Testis (tissue), 2 donors: ENCODE measurements at regions not wholly inside any gene's neighbourhood (a gene's known extent, or its start where the extent isn't known, plus 50 kb on each side); places are given as distances from the start of the nearest gene placed in this dataset.

Source experiments
- DNase-seq: peaks from one replicate; pipeline ENCODE4 v3.0.0-alpha.2; 2019
- H3K27ac ChIP-seq, 2 donors: fragments of 200-600 bp; sonication (generic); one replicate each; pipeline ENCODE4 v1.5.1; 2019
- H3K27me3 ChIP-seq: fragments of 200-600 bp; sonication (generic); one replicate; pipeline ENCODE4 v1.5.1; 2019
- H3K36me3 ChIP-seq: fragments of 200-600 bp; sonication (generic); one replicate; pipeline ENCODE4 v1.5.1; 2017; ENCODE audit warnings: low read depth; ENCODE audit errors: missing control alignments
- H3K4me1 ChIP-seq: fragments of 200-600 bp; sonication (generic); one replicate; pipeline ENCODE4 v1.5.1; 2019
- H3K4me3 ChIP-seq, 2 donors: fragments of 200-600 bp; sonication (generic); one replicate each; pipeline ENCODE4 v1.5.1; 2017 to 2019
- H3K9me3 ChIP-seq: fragments of 200-600 bp; sonication (generic); one replicate; pipeline ENCODE4 v1.5.1; 2017
- POLR2A ChIP-seq: fragments of 450-650 bp; IDR thresholded peaks from one replicate; pipeline ENCODE4 v1.6.1; 2017; ENCODE audit warnings: antibody characterized with exemption, mild to moderate bottlenecking, moderate library complexity
- WGBS, 2 donors: methylation state at CpG; one replicate each; pipeline ENCODE4 v1.1.5; 2018; 5-methylcytosine and 5-hydroxymethylcytosine counted together
- intact Hi-C: fragments of 100-400 bp; cut with DNase I; formaldehyde crosslinking; loops from one replicate; pipeline ENCODE4 v1.15.1; 2023; ENCODE audit warnings: low total_unique reads
- TF ChIP-seq, protein P1 (sequence below), 3 experiments: fragments of 450-650 bp in 2 of 3; fragments of 200-600 bp in 1 of 3; sonication (generic) in 1 of 3; IDR thresholded peaks; one replicate each; pipeline ENCODE4 v1.5.1; 2016 to 2019; ENCODE audit warnings: antibody characterized with exemption in 3 of 3, mild to moderate bottlenecking in 2 of 3, moderate library complexity in 1 of 3

DNA sequence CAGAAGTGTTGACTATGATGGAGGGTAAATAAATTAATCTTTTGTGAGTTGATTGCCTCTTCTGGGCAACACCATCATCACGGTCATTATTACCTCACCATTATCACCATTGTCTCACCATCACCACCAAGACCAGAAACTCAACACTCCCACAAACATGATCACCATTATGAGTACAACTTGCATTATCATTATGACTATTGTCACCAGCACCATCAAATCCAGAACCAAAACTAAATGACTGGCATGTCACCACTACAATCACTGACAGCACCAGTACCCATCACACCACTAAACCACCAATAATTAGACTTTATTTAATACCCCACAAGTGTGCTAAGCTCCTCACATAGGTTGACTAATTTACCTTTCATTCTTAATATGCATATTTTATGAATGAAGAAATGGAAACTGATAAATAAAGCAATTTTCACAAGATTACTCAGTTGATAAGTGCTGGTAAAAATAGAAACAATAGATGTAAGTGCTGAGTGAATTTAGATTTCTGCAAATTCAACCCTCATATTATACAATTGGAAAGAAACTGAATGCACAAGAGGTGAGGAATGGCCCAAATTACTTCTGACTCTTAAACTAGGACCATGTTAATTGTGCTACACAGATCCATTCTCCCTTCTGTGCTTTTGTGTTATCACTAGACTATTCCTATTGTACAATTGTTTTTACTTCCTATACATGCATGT, 517.8 kb upstream of the PAPPA start:
- TF ChIP-seq, protein P1, sequence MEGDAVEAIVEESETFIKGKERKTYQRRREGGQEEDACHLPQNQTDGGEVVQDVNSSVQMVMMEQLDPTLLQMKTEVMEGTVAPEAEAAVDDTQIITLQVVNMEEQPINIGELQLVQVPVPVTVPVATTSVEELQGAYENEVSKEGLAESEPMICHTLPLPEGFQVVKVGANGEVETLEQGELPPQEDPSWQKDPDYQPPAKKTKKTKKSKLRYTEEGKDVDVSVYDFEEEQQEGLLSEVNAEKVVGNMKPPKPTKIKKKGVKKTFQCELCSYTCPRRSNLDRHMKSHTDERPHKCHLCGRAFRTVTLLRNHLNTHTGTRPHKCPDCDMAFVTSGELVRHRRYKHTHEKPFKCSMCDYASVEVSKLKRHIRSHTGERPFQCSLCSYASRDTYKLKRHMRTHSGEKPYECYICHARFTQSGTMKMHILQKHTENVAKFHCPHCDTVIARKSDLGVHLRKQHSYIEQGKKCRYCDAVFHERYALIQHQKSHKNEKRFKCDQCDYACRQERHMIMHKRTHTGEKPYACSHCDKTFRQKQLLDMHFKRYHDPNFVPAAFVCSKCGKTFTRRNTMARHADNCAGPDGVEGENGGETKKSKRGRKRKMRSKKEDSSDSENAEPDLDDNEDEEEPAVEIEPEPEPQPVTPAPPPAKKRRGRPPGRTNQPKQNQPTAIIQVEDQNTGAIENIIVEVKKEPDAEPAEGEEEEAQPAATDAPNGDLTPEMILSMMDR (IDR thresholded peaks at IDR 0.05) = no peak
- no peak for TF ChIP-seq POLR2A
- H3K4me3 ChIP-seq = no peak overlapping the region
- H3K9me3 ChIP-seq = no peaks in the 10 kb centered on the region
- no peaks in the 10 kb centered on the region for H3K36me3 ChIP-seq
- no peak overlapping the region for H3K27ac ChIP-seq
- intact Hi-C loops = no loop called here
- H3K4me1 ChIP-seq = no peaks in the 10 kb centered on the region
- H3K27me3 ChIP-seq = no peaks in the 10 kb centered on the region
- WGBS, 2 donors = 88 to 89% methylated on average over 1 of the region's 1 CpG
- DNase-seq = no peak

DNA sequence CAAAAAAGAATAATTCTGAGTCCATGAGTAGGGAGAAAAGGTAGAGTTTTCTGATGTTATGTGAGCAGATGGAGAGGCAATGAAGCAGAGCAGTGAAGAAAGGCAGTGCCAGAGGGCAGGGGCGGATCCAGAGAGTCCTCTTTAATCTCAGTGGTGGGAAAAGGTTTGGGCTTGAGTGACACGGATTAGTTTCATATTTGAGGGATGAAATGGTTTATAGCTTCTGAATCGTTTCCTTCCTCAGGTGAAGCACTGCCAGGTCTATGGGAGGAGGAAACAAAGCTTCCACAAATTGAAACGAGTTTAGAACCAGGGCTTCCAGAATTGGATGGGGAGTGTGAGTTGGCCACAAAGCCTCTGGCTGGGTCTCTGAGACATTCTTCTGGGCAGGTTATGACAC, 517.0 kb upstream of the PAPPA start:
- no peak for DNase-seq
- intact Hi-C loops = no loop called here
- Histone ChIP-seq H3K4me3 (no peak overlapping the region), H3K9me3 (no peaks in the 10 kb centered on the region), H3K36me3 (no peaks in the 10 kb centered on the region), H3K27ac (no peak overlapping the region), H3K27me3 (no peaks in the 10 kb centered on the region), H3K4me1 (no peaks in the 10 kb centered on the region)
- WGBS, 2 donors = 80 to 86% methylated on average over 4 of the region's 4 CpGs
- TF ChIP-seq, protein P1 (IDR thresholded peaks at IDR 0.05) = no peak
- no peak for TF ChIP-seq POLR2A

- DNase-seq = no peak
- H3K9me3 ChIP-seq = no peaks in the 10 kb centered on the region
- no peak overlapping the region for H3K4me3 ChIP-seq
- no peaks in the 10 kb centered on the region for H3K4me1 ChIP-seq
- TF ChIP-seq, protein P1 (IDR thresholded peaks at IDR 0.05) = no peak
- TF ChIP-seq POLR2A = no peak
- H3K36me3 ChIP-seq = no peaks in the 10 kb centered on the region
- H3K27me3 ChIP-seq = no peaks in the 10 kb centered on the region
- intact Hi-C loops = no loop called here
- H3K27ac ChIP-seq = no peak overlapping the region
These were observed 515.9 kb upstream of the PAPPA start for GRCh38 chr9:115637661-115638060.

DNA sequence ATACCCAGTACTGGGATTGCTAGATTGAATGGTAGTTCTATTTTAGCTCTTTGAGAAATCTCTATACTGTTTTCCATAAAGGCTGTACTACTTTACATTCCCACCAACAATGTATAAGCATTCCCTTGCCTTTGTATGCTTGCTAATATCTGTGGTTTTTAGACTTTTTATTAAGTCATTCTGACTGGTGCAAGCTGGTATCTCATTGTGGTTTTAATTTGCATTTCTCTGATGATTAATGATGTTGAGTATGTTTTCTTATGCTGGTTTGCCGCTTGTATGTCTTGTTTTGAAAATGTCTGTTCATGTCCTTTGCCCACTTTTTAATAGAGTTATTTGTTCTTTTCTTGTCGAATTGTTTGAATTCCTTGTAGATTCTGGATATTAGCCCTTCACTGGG, 512.7 kb upstream of the PAPPA start:
- no peaks in the 10 kb centered on the region for H3K9me3 ChIP-seq
- H3K4me1 ChIP-seq = no peaks in the 10 kb centered on the region
- no peak for TF ChIP-seq POLR2A
- TF ChIP-seq, protein P1 (IDR thresholded peaks at IDR 0.05) = no peak
- DNase-seq = no peak
- no peak overlapping the region for H3K27ac ChIP-seq
- WGBS, 2 donors = 82 to 85% methylated on average over 2 of the region's 2 CpGs
- intact Hi-C loops = no loop called here
- H3K36me3 ChIP-seq = no peaks in the 10 kb centered on the region
- H3K27me3 ChIP-seq = no peaks in the 10 kb centered on the region
- no peak overlapping the region for H3K4me3 ChIP-seq

GRCh38 chr9:115642285-115642684, 511.3 kb upstream of the PAPPA start:
- Histone ChIP-seq H3K27me3 (no peaks in the 10 kb centered on the region), H3K4me1 (no peaks in the 10 kb centered on the region), H3K4me3 (no peak overlapping the region), H3K27ac (no peak overlapping the region), H3K9me3 (no peaks in the 10 kb centered on the region), H3K36me3 (no peaks in the 10 kb centered on the region)
- intact Hi-C loops = no loop called here
- no peak for DNase-seq
- TF ChIP-seq POLR2A = no peak
- TF ChIP-seq, protein P1 (IDR thresholded peaks at IDR 0.05) = no peak
- 85 to 86% methylated on average over 1 of the region's 1 CpG for WGBS, 2 donors
